GM18951 (cell line): ENCODE measurements at regions not wholly inside any gene's neighbourhood (a gene's known extent, or its start where the extent isn't known, plus 50 kb on each side); places are given as distances from the start of the nearest gene placed in this dataset.

Experiments
- POLR2A ChIP-seq: IDR thresholded peaks from 4 replicates; pipeline ENCODE4 v1.6.1; 2011; ENCODE audit warnings: mild to moderate bottlenecking; ENCODE audit not compliant: insufficient read length, insufficient read depth; ENCODE audit errors: extremely low read depth
- in situ Hi-C: fragments of 300-500 bp; cut with MboI; formaldehyde crosslinking; loops from one replicate; pipeline ENCODE4 v1.12.0; 2022; ENCODE audit warnings: low sequenced_read_pairs, mixed read lengths, inconsistent platforms; ENCODE audit not compliant: unreplicated experiment

DNA sequence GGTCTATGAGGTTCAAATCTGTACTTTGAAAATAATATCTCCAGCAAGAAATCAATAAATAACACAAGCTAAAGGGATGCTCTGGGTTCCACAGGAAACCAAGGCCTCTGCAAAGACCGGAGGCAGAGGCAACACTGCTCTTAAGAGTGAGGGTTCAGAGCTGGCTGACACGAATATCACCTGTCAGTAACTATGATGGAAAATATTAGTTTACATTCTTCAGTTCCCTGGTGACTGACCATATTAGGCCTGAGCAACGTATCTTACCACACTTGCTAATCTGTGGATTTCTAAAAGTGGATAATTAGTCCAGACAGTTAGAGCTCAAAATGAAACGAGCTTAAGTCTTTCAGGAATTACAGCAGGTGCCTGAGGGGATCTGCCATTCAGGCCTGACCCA is 459.3 kb downstream of the HS3ST3B1 start:
- in situ Hi-C loops = no loop called here
- no peak for TF ChIP-seq POLR2A

DNA sequence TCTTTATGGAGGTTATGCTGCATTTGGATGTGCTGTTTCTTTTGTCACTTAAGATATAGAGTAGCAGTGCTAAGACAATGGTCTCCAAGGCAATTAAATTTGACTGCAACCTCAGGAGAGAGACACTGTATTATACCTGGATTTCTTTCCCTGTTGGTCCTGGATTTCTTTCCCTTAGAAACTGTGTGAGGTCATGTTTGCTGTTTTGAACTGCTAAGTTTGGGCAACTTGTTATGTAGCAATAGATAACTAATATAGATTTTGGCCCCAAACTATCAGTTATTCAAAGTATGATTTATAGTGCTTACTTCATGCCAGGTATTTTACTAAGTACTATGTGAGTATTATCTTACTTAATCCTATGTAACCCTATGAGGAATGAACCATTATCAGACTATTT is 458.4 kb downstream of the HS3ST3B1 start:
- in situ Hi-C loops = no loop called here
- TF ChIP-seq POLR2A = no peak

DNA sequence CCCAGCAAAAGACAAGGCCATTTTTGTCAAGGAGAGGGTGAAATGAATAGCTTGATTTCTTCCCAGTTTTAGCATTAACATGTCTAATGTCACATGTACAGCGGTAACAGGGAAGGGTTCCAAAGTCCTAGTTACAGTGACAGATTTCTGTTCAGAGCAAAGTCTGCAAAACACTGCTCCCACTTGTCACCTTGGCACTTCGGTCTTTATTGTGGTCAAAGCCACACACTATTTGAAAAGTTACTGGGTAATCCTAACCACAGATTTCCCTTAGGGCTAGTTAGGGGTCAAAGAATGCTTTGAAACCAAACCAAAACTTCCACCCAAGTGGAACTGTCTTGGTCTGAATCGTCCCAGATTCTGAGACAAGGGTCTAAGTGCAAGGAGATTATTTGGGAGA is 455.6 kb downstream of the HS3ST3B1 start:
- in situ Hi-C loops = no loop called here
- no peak for TF ChIP-seq POLR2A

DNA sequence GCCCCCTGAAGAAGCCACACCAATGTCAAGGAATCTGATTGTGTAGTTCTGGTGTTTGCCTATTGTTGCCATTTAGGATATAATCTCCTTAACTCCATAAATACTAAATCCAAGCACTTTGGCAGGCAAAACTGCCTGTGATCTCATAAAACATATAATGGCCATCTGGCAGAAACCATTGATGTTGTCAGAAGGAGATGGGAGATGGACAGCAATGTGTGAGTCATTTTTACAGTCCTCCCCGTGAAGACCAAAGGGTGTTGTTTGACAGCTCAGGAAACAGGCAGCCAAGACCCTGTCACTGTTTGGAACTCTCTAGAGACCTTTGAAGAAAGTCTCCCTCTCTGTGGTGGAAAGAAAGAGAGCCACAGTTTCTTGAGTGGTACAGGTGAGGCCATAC is 454.1 kb downstream of the HS3ST3B1 start:
- in situ Hi-C loops = no loop called here
- TF ChIP-seq POLR2A = no peak

DNA sequence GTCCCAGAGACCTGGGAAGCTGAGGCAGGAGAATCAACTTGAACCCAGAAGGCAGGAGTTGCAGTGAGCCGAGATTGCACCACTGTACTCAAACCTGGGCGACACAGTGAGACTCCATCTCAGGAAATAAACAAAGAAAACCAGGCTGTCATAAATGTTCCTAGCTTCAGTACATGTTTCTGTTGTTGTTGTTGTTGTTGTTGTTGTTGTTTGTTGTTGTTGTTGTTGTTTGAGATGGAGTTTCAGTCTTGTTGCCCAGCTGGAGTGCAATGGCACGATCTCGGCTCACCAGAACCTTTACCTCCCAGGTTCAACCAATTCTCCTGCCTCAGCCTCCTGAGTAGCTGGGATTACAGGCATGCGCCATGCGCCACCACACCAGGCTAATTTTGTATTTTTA is 452.5 kb downstream of the HS3ST3B1 start:
- TF ChIP-seq POLR2A = no peak
- in situ Hi-C loops = no loop called here

DNA sequence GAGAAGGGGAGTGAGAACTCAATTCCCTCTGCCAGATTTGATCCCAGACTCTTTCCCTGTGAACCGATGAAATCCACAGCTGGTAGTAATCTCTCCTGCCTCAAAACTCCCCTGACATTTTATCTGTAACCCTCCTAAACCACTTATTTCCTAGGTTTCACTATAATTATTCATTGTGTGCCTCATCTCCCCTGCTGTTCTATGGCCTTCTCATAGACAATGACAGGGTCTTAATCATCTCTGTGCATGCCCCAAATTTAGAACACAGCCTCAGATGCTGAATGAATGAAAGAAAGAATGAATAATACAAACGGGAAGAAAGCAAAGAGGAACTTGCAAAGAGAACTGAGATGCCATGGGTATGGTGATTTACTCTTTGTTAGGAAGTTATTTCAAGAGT is 451.1 kb downstream of the HS3ST3B1 start:
- in situ Hi-C loops = no loop called here
- TF ChIP-seq POLR2A = no peak

DNA sequence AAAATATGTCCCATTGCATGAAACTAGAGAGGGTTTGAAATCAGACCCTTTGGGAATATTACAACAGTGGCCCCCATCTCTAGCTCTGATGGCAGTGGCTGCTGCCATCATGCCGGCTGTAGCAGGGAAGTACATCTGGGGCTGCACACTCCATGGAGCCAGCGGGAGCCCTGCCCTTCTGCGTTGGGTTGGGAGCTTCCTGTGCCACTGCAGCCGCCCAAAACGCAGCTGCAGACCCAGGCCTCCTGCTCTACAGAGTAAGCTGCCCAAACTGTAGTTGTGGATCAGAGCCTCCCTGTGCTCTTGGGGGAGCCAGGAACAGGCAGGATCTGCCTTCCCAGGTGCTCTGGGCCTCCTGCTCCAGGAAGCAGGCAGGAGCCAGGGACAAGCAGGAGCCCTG is 450.0 kb downstream of the HS3ST3B1 start:
- TF ChIP-seq POLR2A = no peak
- in situ Hi-C loops = no loop called here

DNA sequence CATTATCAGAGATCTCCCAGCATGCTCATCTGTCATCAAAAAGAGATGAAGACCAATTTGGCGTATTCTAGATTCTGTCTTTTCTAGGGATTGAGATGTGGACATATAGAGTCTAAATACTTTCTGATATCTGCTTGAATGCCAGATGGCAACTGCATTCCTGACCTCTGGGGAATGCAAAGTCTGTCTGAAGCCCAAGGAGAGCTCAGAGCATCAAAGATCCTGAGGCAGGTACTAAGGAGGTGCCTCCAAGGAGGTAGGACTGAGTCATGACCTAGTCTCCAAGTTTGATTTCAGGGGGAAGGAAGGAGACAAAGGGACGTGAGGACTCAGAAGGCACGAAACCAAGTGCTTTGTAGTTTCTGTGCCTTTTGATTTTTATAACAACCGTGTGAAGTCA is 448.4 kb downstream of the HS3ST3B1 start:
- TF ChIP-seq POLR2A = no peak
- in situ Hi-C loops = no loop called here

DNA sequence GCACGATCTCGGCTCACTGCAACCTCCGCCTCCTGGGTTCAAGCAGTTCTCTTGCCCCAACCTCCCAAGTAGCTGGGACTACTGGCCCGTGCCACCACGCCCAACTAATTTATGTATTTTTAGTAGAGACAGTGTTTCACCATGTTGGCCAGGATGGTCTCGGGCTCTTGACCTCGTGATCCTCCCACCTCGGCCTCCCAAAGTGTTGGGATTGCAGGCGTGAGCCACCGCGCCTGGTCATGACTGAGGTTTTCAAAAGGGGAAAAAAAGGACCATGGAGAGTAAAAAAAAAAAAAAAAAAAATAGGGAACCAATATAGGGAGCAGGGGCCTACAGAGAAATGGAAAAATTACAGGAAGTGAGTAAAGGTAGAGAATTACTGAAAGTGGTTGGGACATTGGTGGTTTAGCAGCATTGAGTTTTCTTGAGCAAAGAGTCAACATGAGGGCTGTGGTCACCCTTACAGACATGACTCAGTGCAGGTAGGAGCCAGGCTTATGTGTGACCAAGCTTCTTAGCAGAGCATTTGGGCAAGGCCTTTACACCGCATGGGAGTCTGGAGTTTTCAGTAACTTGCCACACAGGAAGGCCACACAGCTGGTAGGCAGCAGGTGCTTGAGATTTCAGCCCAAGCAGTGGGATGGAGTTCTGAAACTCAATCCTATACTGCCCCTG is 447.3 kb downstream of the HS3ST3B1 start:
- in situ Hi-C loops = no loop called here
- TF ChIP-seq POLR2A = no peak

DNA sequence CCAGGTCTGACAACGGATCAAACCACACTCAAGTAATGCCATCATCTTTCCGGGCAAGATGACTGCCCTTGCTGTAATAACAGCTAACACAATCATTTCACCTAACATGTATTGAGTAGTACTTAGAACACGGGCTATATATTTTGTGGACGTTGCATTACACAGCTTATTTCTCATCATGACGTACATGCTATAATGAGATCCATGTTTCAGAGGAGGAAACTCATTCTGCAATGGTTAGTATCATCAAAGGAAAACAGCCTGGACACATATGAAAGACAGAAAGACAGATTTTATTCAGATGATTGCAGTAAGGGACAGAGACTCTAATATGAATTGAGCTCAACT is 446.7 kb downstream of the HS3ST3B1 start:
- no peak for TF ChIP-seq POLR2A
- in situ Hi-C loops = no loop called here

DNA sequence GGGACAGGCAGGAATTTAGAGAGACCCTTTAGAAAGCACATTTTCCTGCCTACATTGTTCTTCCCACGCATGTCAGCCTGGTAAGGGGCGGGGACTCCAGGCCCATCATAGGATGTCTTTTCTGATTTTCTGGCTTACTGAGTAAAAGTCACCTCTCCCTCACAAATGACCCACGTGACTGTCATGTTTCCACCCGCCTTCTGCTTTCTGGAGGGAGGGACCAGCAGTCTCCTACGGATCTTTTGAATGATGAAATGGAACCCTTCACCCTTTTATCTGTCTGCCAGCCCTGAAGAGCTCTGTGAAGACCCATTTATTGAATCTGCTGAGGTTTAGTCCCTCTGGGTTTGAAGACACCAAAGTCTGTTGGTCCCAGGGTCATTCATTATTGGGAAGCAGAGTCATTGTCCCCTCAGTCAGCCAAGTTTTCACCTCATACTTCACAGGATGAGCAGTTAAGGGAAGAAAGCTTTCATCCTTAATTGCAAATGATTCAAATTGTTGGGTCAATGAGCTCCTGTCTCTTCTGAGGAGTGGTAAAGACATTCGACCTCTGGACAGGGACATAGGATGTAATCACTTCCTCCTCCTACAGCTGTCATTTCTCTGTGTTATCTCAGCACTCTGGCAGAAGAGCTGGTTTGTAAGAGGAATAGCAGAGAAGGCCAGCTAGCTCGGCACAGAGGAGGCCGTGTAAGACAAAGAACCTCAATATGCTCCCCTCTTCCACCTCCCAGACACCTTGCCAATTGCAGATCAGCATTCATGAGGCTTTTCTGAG is 446.1 kb downstream of the HS3ST3B1 start:
- in situ Hi-C loops = no loop called here
- no peak for TF ChIP-seq POLR2A

DNA sequence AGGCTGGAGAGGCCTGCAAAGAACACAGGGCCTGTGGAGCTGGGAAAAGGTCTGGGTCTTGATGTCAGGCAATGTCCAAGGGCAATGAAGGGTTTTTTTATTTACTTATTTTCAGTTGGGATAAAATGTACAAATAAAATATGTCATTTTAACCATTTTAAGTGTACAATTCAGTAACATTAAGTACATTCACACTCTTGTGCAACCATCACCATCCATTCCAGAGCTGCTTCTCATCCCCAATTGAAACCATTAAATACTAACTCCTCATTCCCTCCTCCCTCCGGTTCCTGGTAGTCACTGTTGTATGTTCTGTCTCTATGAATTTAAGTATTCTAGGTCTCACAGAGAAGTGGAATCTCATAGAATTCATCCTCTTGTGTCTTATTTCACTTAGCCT is 444.7 kb downstream of the HS3ST3B1 start:
- in situ Hi-C loops = no loop called here
- no peak for TF ChIP-seq POLR2A

DNA sequence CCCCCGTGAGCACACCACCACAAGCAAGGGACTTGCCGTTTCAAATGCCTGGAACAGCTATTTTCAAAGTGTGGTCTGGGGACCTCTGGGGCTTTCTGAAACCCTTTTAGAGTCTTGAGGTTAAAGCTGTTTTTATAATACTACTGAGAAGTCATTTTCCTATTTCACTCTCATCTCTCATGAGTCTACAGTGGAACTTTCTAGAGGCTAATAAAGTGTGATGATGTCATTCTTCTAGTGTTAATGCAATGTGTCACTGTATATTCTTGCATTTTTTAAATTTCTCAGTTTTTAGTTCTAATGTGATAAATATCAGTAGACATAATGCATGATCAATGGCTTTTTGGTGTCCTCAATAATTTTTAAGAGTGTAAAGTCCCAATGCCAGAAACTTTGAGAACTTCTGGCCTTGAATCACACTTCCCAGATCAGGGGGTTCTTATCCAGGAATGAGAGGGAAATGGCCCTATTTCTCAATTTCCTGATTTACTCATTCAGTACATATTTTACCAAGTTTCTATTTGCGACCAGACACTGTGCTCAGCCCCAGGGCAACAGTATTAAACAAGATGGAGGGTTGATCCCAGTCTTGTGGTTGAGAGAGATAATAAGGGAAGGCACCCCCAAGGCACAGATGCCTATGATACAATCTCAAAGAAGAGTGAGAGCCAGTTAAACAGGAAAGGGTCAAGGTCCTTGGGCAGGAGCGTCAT is 444.0 kb downstream of the HS3ST3B1 start:
- no peak for TF ChIP-seq POLR2A
- in situ Hi-C loops = no loop called here

DNA sequence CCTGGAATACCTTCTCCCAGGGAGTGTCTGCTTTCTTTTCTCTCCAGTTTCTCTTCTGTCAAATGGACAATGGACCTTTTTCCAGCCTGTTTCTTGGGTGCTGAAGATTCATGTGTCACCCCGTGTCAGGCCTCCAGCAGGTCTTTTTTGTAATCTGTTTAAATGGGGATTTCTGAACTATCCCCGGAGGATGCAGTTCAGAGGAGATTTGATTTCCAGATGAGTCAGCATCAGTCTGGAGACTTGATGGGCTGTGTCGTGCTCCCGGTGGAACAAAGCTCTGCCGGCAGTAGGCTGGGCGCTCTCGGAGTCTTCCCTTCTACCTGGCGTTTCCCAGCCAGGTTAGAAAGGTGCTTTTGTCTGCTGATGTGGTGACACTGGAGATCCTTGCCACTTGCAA is 440.6 kb downstream of the HS3ST3B1 start:
- TF ChIP-seq POLR2A = no peak
- in situ Hi-C loops = no loop called here

DNA sequence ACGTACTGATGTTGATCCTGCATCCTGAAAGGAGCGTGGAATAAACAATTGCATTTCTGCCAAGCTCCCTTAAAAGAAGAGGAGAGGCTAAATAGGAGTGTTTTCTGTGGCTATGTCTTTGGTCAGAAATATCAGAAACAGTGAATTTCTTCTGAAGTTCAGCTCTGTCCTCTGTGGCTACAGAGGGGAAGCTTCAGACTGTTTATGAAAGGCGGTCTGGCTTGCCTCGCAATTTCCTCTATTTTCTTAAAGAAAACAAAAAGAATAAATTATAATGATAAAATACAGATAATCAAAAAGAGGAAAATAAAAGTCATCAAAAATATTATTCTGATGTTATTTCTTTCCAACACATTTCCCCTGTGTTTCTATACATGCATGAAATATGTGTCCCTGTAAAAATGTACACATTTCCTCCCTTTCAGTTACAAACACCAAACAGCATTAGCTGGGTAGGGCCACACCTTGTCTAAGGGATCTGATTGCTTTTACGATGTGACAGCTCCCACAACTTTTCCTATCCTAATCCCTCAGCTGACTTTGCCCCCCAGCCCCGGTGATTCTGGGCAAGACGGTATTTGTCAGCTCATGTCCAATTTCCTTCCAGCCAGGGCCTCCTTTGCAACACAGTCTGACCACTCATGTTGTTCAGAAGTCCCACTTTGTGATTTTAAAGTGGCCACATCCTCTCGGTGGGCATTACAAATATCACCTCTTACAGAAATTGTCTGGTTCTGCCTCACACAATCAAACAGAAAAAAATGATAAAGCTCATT is 439.0 kb downstream of the HS3ST3B1 start:
- in situ Hi-C loops = no loop called here
- no peak for TF ChIP-seq POLR2A
